ENCODE measurements at regions not wholly inside any gene's neighbourhood (a gene's known extent, or its start where the extent isn't known, plus 50 kb on each side); places are given as distances from the start of the nearest gene placed in this dataset.

GRCh38 chr6:71405416-71405815 is 116.8 kb downstream of the OGFRL1 start:
- POLR2A ChIA-PET, result no interaction called here
- Mint-ChIP-seq H3K27me3 (ENCODE audit: low read depth) (no peaks in the 10 kb centered on the region; the same call in 1 of the 2 replicates), H3K27ac (no peak overlapping the region), H3K9me3 (no peaks in the 10 kb centered on the region), H3K4me3 (no peak overlapping the region), H3K36me3 (no peaks in the 10 kb centered on the region), H3K4me1 (peaks cover 54% of the 10 kb centered on the region)
- TF ChIP-seq FOXP4 (CRISPR knock-in tag; IDR thresholded peaks at IDR 0.05) (no peak), SOX15 (CRISPR knock-in tag; IDR thresholded peaks at IDR 0.05) (no peak)
- ATAC-seq, result 0 out of 2 replicates have a peak, but pooled peaks have one; percentile 23
- CTCF ChIA-PET, result interaction anchor here (0.6 to 1.5 kb wide), 2 partner anchors 22 to 450 kb away, joined by 4 read pairs; no protein-coding TSS in a partner anchor
- no peak for DNase-seq (ENCODE audit: low spot score)

- ChIA-PET CTCF (no interaction called here), POLR2A (no interaction called here)
- no peak overlapping the region for H3K4me3 Mint-ChIP-seq
- peaks cover 53% of the 10 kb centered on the region for H3K4me1 Mint-ChIP-seq
- DNase-seq (ENCODE audit: low spot score) (peak; percentile 41), ATAC-seq (peak; percentile 47)
- no peak overlapping the region for H3K27ac Mint-ChIP-seq
- no peaks in the 10 kb centered on the region for H3K36me3 Mint-ChIP-seq
- TF ChIP-seq ATF2 (CRISPR knock-in tag; IDR thresholded peaks at IDR 0.05; ENCODE audit: borderline replicate concordance, low read depth) (no peak), ZNF423 (CRISPR knock-in tag; IDR thresholded peaks at IDR 0.05) (peak; percentile 83), ZNF425 (CRISPR knock-in tag; conservative IDR thresholded peaks at IDR 0.05) (no peak)
- no peaks in the 10 kb centered on the region for H3K9me3 Mint-ChIP-seq
- no peaks in the 10 kb centered on the region; the same call in 1 of the 2 replicates for H3K27me3 Mint-ChIP-seq (ENCODE audit: low read depth)
Measured at GRCh38 chr6:71406865-71407860, 118.6 kb downstream of the OGFRL1 start.

- Mint-ChIP-seq H3K4me3 (no peak overlapping the region), H3K36me3 (no peaks in the 10 kb centered on the region), H3K27ac (no peak overlapping the region), H3K9me3 (no peaks in the 10 kb centered on the region), H3K4me1 (peaks cover 44% of the 10 kb centered on the region), H3K27me3 (ENCODE audit: low read depth) (no peaks in the 10 kb centered on the region; the same call in 1 of the 2 replicates)
- DNase-seq (ENCODE audit: low spot score) (no peak), ATAC-seq (no peak)
- ChIA-PET POLR2A (no interaction called here), CTCF (no interaction called here)
- TF ChIP-seq TCF7 (CRISPR knock-in tag; IDR thresholded peaks at IDR 0.05; ENCODE audit: low read depth) (no peak), EMX1 (CRISPR knock-in tag; IDR thresholded peaks at IDR 0.05) (no peak), OVOL2 (CRISPR knock-in tag; IDR thresholded peaks at IDR 0.05; ENCODE audit: borderline replicate concordance) (no peak), NFATC4 (CRISPR knock-in tag; IDR thresholded peaks at IDR 0.05) (no peak), USF2 (CRISPR knock-in tag; IDR thresholded peaks at IDR 0.05) (no peak), ZNF281 (CRISPR knock-in tag; IDR thresholded peaks at IDR 0.05) (no peak), TEAD1 (CRISPR knock-in tag; IDR thresholded peaks at IDR 0.05) (no peak), ETV6 (CRISPR knock-in tag; IDR thresholded peaks at IDR 0.05) (no peak), ZNF671 (CRISPR knock-in tag; IDR thresholded peaks at IDR 0.05) (no peak), ZNF423 (CRISPR knock-in tag; IDR thresholded peaks at IDR 0.05) (no peak), ZSCAN18 (CRISPR knock-in tag; IDR thresholded peaks at IDR 0.05) (no peak), ZNF416 (CRISPR knock-in tag; IDR thresholded peaks at IDR 0.05) (no peak), ZNF396 (CRISPR knock-in tag; IDR thresholded peaks at IDR 0.05; ENCODE audit: borderline replicate concordance) (no peak), FOXJ3 (CRISPR knock-in tag; IDR thresholded peaks at IDR 0.05; ENCODE audit: borderline replicate concordance) (no peak)
Measured at GRCh38 chr6:71408787-71409723, 120.4 kb downstream of the OGFRL1 start.
